Germinal center (tissue), 1 donor: ENCODE measurements at regions not wholly inside any gene's neighbourhood (a gene's known extent, or its start where the extent isn't known, plus 50 kb on each side); places are given as distances from the start of the nearest gene placed in this dataset.
A peak's percentile ranks its signal among the peaks of the same experiment; 100 is the strongest.
"Not testable (repeated sequence)": the region's sequence is repeated elsewhere in the genome, so short reads cannot be mapped to it uniquely, and the experiment has no call there.

ENCODE experiments used
- DNase-seq: peaks from one replicate; pipeline ENCODE4 v3.0.0; 2012; ENCODE audit warnings: mixed read lengths, low spot score

GRCh38 chr16:51852892-51853291 is 694.1 kb downstream of the TOX3 start:
- DNase-seq: no peak

GRCh38 chr16:51851111-51851510 is 695.8 kb downstream of the TOX3 start:
- DNase-seq: no peak

GRCh38 chr16:51849715-51850114 is 697.2 kb downstream of the TOX3 start:
- DNase-seq: no peak

- DNase-seq: no peak
Observed at GRCh38 chr16:51845586-51846305, 694.7 kb upstream of the SALL1 start.

- no peak for DNase-seq
Observed at GRCh38 chr16:51839727-51840462, 688.8 kb upstream of the SALL1 start.

- DNase-seq: no peak
Observed at GRCh38 chr16:51834794-51835193, 683.7 kb upstream of the SALL1 start.

GRCh38 chr16:51834133-51834532 is 683.1 kb upstream of the SALL1 start:
- no peak for DNase-seq

- DNase-seq: no peak
Observed at GRCh38 chr16:51831595-51832367, 680.7 kb upstream of the SALL1 start.

GRCh38 chr16:51831034-51831433 is 680.0 kb upstream of the SALL1 start:
- not testable (repeated sequence) for DNase-seq

- no peak for DNase-seq
Observed at GRCh38 chr16:51825779-51826178, 674.7 kb upstream of the SALL1 start.

GRCh38 chr16:51822471-51822870 is 671.4 kb upstream of the SALL1 start:
- DNase-seq: no peak

GRCh38 chr16:51821527-51821926 is 670.5 kb upstream of the SALL1 start:
- DNase-seq: no peak

GRCh38 chr16:51820176-51820575 is 669.1 kb upstream of the SALL1 start:
- DNase-seq: no peak

- peak; percentile 5 for DNase-seq
Observed at GRCh38 chr16:51818342-51818944, 667.4 kb upstream of the SALL1 start.

- DNase-seq: no peak
Observed at GRCh38 chr16:51816929-51817328, 665.9 kb upstream of the SALL1 start.

GRCh38 chr16:51815523-51815922 is 664.5 kb upstream of the SALL1 start:
- no peak for DNase-seq

- no peak for DNase-seq
Observed at GRCh38 chr16:51814617-51815016, 663.5 kb upstream of the SALL1 start.

GRCh38 chr16:51813609-51814008 is 662.5 kb upstream of the SALL1 start:
- DNase-seq: no peak

GRCh38 chr16:51812945-51813344 is 661.9 kb upstream of the SALL1 start:
- DNase-seq: no peak

GRCh38 chr16:51807551-51807950 is 656.5 kb upstream of the SALL1 start:
- no peak for DNase-seq

- DNase-seq: no peak
Observed at GRCh38 chr16:51801635-51802034, 650.6 kb upstream of the SALL1 start.

GRCh38 chr16:51797669-51798259 is 646.7 kb upstream of the SALL1 start:
- no peak for DNase-seq
